ENCODE measurements at regions not wholly inside any gene's neighbourhood (a gene's known extent, or its start where the extent isn't known, plus 50 kb on each side); places are given as distances from the start of the nearest gene placed in this dataset.
"Not testable (repeated sequence)": the region's sequence is repeated elsewhere in the genome, so short reads cannot be mapped to it uniquely, and the experiment has no call there.

GRCh38 chr21:6428498-6429092 is 4092.8 kb upstream of the TPTE start:
- not testable (repeated sequence) for DNase-seq

GRCh38 chr21:6429924-6430323 is 4091.5 kb upstream of the TPTE start:
- not testable (repeated sequence) for DNase-seq

GRCh38 chr21:6433149-6433548 is 4088.2 kb upstream of the TPTE start:
- DNase-seq: not testable (repeated sequence)

- not testable (repeated sequence) for DNase-seq
Measured at GRCh38 chr21:6436205-6436604, 4085.2 kb upstream of the TPTE start.

- DNase-seq: peak in 1 of 3 donors; percentile 13
Measured at GRCh38 chr21:6436971-6437833, 4084.2 kb upstream of the TPTE start.

GRCh38 chr21:6437834-6438187 is 4083.6 kb upstream of the TPTE start:
- DNase-seq: not testable (repeated sequence)

- not testable (repeated sequence) for DNase-seq
Measured at GRCh38 chr21:6439058-6439457, 4082.3 kb upstream of the TPTE start.

DNA sequence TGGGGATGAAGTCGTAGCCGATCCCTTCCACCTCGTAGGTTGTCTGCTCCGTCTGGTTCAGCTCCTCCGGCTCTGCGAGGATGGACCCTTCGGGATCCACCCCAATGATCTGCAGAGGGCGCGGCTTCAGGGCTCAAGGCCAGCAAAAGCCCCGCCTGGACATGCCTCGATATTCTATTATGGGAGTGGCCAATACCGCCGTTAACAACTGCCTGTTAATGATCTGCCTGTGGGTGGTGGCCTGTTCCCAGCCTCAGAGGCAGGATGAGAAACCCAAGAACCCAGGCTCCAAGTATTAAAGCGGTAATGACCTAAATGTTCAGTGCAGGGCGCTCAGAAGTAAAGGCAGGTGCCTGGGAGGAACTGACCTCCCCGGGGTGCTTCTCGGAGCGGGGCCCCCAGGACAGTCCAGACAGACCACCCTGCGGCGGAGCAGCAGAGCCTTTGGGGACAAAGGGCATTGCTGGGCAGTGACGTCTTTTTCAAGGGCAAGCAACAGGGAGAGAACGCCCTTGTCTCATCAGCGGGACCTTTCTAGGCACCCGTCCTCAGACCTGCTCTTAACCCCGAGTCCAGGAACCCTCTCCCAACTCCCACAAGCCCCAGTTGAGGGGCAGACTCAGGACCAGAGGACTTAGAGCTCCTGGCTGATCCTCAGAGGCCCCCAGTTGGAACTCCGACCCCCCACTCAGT is 4066.6 kb upstream of the TPTE start:
- DNase-seq: not testable (repeated sequence)

- DNase-seq: not testable (repeated sequence)
Measured at GRCh38 chr21:6456011-6456661, 4065.2 kb upstream of the TPTE start.

DNA sequence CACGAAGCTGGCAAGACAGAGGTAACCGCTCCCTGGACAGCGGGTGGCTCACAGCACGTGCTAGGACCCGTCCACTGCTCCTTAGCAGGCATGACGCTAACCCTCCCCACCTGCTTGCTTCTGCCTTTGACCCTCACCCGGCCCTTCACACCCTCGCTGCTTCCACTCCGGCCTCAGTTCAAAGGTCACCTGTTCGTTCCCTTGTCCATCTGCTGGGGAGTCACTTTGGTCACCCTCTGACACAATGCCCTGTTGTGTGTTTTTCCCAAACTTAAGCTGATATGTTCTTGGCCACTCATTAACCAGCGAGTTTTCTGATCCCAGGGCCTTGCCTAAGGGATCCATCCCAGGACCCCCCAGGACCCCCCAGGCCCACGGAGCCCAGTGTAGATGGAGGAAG is 4061.6 kb upstream of the TPTE start:
- DNase-seq: not testable (repeated sequence)

DNA sequence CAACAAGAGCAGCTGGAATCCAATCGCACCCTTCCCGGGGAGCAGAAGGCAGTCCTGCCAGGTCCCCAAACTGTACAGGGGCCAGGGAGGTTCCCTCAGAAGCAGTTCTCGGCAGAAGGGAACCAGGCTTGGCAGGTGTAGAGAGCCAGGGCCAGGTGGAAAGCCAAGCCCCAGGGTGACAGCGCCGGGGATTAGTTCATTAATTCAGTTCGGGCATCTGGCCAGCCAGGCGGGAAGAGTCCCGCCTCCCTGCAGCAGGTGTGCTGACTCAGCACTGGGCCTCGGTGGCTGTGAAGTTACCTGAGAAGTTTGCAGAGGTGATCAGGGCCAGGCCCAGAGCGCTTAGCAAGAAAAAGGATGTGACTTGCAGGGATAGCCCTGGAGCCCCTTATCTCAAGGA is 4060.0 kb upstream of the TPTE start:
- DNase-seq: not testable (repeated sequence)

- not testable (repeated sequence) for DNase-seq
Measured at GRCh38 chr21:6464419-6464818, 4057.0 kb upstream of the TPTE start.

DNA sequence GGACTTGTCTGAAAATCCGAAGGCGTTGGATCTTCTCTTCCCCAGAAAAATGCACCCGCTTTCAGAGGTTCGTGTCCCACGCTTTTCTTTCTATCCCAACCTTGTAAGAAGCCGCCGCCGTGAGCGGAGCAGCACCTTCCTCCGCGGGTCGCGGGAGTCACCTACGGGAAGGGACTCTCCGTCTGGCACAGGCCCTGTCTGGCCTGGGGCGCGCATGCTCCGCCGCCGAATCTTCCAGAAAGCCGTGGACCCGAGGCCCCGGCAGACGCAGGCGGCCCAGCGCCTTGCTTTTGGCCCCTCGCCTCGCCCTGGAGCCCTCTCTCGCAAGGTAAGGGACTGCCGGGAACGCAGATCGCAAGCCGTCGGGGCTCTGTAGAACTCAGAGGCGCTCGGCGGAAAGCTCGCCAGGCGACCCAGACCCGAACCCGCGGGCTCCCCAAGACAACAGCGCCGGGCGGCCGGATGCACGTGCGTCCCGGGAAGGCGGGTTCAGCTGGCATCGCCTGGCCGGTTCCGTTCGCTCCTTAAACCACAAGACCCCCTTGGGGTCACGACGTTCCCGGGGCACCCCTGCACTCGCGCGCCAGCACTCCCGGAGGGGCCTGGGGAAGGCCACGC is 4055.2 kb upstream of the TPTE start:
- DNase-seq: not testable (repeated sequence)

- DNase-seq: not testable (repeated sequence)
Measured at GRCh38 chr21:6466707-6467106, 4054.7 kb upstream of the TPTE start.

DNA sequence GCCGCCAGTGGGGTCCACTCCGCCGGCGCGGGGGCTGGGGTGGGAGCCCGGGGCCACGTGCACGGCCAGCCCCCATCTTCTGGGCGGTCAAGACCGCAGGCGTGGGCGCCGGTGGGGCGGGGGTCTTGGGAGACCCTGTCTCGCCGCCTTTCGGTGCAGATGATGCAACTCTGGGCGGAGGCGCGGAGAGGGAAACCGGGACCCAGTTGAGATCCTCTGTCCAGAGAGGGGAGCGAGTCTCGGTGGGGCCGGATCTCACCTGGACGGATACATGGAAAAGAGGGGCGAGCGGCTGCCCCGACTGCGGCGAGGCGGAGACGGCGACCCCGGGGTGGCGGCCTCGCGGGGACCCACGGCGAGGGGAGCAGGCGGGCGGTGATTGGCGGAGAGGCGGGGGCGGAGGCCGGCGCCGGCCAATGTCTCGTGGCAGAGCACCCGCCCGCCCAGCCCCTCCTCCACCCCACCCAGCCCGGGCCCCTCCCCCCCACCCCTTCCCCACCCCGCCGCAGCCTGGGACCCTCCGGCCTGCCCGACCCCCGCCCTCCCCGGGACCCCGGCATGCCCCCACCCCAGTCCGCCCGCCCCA is 4054.1 kb upstream of the TPTE start:
- DNase-seq: not testable (repeated sequence)

DNA sequence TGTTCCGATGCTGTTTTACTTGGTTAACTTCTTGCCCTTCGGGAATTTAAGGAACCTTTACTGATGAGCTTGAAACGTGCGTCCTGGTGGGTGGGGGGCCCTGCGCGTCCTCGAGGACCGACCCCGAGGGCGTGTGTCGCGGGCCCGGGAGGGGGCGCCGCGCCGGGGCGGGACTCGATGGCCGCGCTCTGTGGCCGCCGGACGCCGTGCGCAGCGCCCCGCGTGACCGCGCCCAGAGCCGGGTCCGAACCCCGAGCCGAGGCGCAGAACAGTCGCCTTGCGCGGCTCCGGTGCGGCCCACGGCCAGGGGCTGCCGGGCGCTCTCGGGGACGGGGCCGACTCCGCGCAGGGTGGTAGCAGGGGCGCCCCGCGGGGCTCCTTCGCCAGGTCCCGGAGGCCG is 4053.5 kb upstream of the TPTE start:
- not testable (repeated sequence) for DNase-seq

GRCh38 chr21:6468331-6468860 is 4053.0 kb upstream of the TPTE start:
- not testable (repeated sequence) for DNase-seq

- DNase-seq: not testable (repeated sequence)
Measured at GRCh38 chr21:6474250-6474968, 4047.0 kb upstream of the TPTE start.

DNA sequence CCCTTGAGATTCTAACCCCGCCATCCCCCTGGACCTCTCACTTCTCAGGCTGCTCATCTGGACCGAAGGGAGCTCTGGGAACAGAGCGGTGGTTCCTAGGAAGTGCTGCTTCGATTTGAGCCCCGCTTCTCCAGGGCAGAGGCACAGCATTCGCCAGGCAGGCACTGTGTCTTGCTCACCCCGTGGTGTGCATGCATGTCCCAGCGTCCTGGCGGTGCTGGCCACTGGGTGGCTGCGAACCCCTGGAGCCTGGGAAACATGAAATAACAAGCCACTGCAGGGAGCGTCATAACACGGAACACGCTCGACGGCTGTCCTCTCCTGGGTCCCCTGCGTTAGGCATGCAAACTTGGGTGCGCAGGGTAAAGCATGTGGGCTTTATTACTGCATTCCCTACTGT is 4040.3 kb upstream of the TPTE start:
- not testable (repeated sequence) for DNase-seq

- not testable (repeated sequence) for DNase-seq
Measured at GRCh38 chr21:6482616-6483015, 4038.8 kb upstream of the TPTE start.
